Osteoblast (primary cell): ENCODE measurements at regions not wholly inside any gene's neighbourhood (a gene's known extent, or its start where the extent isn't known, plus 50 kb on each side); places are given as distances from the start of the nearest gene placed in this dataset.
A peak's percentile ranks its signal among the peaks of the same experiment; 100 is the strongest.

Experiments used
- DNase-seq: peaks from one replicate; pipeline ENCODE4 v3.0.0; 2011; ENCODE audit warnings: low spot score, mixed read lengths; ENCODE audit not compliant: insufficient read length; ENCODE audit errors: missing footprints
- H2AFZ ChIP-seq: 2 replicates; pipeline ENCODE4 v1.6.0; 2011; ENCODE audit warnings: mild to moderate bottlenecking, low read length
- H3K27ac ChIP-seq: 2 replicates; pipeline ENCODE4 v1.5.1; 2011; ENCODE audit warnings: mild to moderate bottlenecking, low read depth, low read length, moderate library complexity
- H3K27me3 ChIP-seq: 2 replicates; pipeline ENCODE4 v1.6.0; 2012; ENCODE audit warnings: mild to moderate bottlenecking, control low read depth, inconsistent platforms, low read length, moderate library complexity; ENCODE audit not compliant: insufficient read depth
- H3K36me3 ChIP-seq: 2 replicates; pipeline ENCODE4 v1.5.1; 2011; ENCODE audit warnings: mild to moderate bottlenecking, low read length, control low read depth, moderate library complexity; ENCODE audit not compliant: insufficient read depth
- H3K4me1 ChIP-seq: 2 replicates; pipeline ENCODE4 v1.5.1; 2011; ENCODE audit warnings: mild to moderate bottlenecking, low read length, control low read depth, moderate library complexity; ENCODE audit not compliant: insufficient read depth
- H3K4me2 ChIP-seq: 2 replicates; pipeline ENCODE4 v1.6.0; 2011; ENCODE audit warnings: mild to moderate bottlenecking, low read length; ENCODE audit not compliant: insufficient read depth
- H3K4me3 ChIP-seq: fragments of 200-600 bp; sonication (generic); 3 replicates; pipeline ENCODE4 v1.5.1; 2012; ENCODE audit warnings: mild to moderate bottlenecking, low read length, inconsistent platforms; ENCODE audit not compliant: insufficient read depth
- H3K79me2 ChIP-seq: 2 replicates; pipeline ENCODE4 v1.6.0; 2012; ENCODE audit warnings: mild to moderate bottlenecking, low read length, control low read depth, inconsistent platforms; ENCODE audit not compliant: insufficient read depth
- H3K9me3 ChIP-seq: 2 replicates; pipeline ENCODE4 v1.5.1; 2011; ENCODE audit warnings: low read depth, low read length, control low read depth
- H4K20me1 ChIP-seq: 2 replicates; pipeline ENCODE4 v1.6.0; 2012; ENCODE audit warnings: mild to moderate bottlenecking, low read length, control low read depth; ENCODE audit not compliant: insufficient read depth
- CTCF ChIP-seq: IDR thresholded peaks from 2 replicates; pipeline ENCODE4 v1.5.1; 2011; ENCODE audit warnings: mild to moderate bottlenecking, low read depth, low read length, moderate library complexity; ENCODE audit errors: extremely low read depth

DNA sequence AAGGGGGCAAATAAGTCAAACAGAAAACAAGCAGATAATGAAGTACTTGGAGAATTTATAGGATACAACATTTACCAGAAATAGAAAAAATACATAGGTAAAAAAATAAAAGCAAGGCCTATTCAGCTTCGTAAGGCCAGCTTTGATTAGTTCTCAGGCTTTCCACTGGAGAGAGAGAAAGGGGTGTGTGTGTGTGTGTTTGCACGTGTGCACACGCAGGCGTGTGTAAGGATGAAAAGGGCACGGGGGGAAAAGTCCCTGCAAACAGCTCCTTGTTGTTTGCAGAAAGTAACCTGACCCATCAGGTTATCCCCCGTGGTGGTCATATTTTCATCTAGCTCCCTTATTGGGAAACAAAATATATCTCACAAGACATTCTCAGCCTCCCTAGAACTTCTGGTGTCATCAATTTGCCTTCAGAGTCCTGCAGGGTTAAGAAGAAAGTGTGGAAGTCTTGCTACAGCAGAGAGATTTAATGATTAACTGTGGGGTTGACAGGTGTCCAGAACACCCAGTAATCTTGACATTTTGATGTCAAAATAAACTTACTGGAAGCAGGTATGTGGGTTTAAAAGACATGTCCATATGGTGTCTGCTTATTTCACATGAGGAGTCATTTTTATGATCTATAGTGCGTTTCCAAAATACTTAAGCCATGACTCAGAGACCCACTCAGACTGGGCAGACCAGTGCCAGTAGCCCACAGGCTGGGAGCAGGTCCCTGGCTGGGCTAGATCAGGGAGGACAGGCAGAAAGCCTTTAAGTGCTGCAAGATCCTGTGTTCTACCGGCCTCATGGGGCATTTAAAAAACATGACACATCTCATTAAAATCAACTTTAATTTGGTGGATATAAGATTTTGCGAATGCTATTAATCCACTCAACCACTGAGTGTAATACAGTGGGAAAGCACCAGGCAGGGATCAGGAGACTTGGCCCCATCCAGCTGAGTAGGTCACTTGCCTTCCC is 487.6 kb upstream of the CAMK1G start:
- H3K9me3 ChIP-seq, result no peaks in the 10 kb centered on the region
- no peak overlapping the region for H2AFZ ChIP-seq
- no peaks in the 10 kb centered on the region for H4K20me1 ChIP-seq
- no peaks in the 10 kb centered on the region for H3K27me3 ChIP-seq
- no peaks in the 10 kb centered on the region for H3K79me2 ChIP-seq
- no peaks in the 10 kb centered on the region for H3K36me3 ChIP-seq
- H3K4me3 ChIP-seq, result no peak overlapping the region
- TF ChIP-seq CTCF, result no peak
- DNase-seq, result peak; percentile 67
- H3K4me2 ChIP-seq, result no peak overlapping the region
- no peaks in the 10 kb centered on the region for H3K4me1 ChIP-seq
- no peak overlapping the region for H3K27ac ChIP-seq

DNA sequence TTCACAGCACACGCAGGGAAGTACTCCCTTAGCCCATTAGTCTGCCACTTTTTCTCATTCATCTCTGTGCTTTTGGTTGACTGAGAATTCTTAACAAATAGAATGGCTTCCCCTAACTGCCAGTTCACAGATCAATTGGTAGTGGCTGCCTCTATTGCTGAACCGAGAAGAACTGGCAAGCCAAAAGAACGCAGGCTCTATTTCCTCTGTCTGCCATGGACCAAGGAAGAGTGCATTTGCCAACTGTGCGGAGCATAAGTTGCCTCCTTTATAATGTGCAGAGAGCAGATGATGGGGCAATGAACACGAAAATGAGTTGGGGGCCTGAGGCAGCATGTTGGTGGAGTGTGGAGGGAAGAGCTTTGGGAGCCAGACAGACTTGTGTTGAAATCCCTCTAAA is 483.1 kb upstream of the CAMK1G start:
- Histone ChIP-seq H3K4me1 (no peaks in the 10 kb centered on the region), H2AFZ (no peak overlapping the region), H3K4me3 (no peak overlapping the region), H3K27ac (no peak overlapping the region), H3K9me3 (no peaks in the 10 kb centered on the region), H3K79me2 (no peaks in the 10 kb centered on the region), H3K27me3 (peaks cover 6% of the 10 kb centered on the region), H3K4me2 (no peak overlapping the region), H4K20me1 (no peaks in the 10 kb centered on the region), H3K36me3 (no peaks in the 10 kb centered on the region)
- no peak for DNase-seq
- no peak for TF ChIP-seq CTCF

DNA sequence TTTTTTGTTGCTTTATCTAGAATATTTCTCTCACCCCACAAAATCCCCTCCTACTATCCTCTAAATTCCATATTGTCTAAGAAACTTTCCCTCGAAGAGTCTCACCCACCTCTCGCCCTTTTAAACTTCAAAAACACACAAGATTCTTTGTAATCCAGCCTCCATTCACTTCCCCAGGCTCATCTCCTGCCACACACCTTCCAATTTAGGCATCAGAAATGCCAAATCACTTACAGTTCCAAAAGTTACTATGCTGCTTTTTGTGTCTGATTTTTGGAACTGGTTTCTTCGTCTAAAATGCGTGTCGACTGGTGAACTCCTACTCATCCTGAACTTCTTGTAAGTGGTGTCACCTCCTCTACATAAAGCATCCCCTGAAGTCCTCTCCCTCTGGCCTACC is 482.4 kb upstream of the CAMK1G start:
- Histone ChIP-seq H3K4me3 (no peak overlapping the region), H3K36me3 (no peaks in the 10 kb centered on the region), H3K4me1 (no peaks in the 10 kb centered on the region), H3K79me2 (no peaks in the 10 kb centered on the region), H2AFZ (no peak overlapping the region), H4K20me1 (no peaks in the 10 kb centered on the region), H3K9me3 (no peaks in the 10 kb centered on the region), H3K4me2 (no peak overlapping the region), H3K27ac (no peak overlapping the region), H3K27me3 (peaks cover 6% of the 10 kb centered on the region)
- no peak for DNase-seq
- TF ChIP-seq CTCF, result no peak

- Histone ChIP-seq H3K27me3 (peaks cover 6% of the 10 kb centered on the region), H3K4me1 (no peaks in the 10 kb centered on the region), H4K20me1 (no peaks in the 10 kb centered on the region), H3K27ac (no peak overlapping the region), H3K36me3 (no peaks in the 10 kb centered on the region), H3K9me3 (no peaks in the 10 kb centered on the region), H3K4me3 (no peak overlapping the region), H3K4me2 (no peak overlapping the region), H2AFZ (no peak overlapping the region), H3K79me2 (no peaks in the 10 kb centered on the region)
- no peak for DNase-seq
- TF ChIP-seq CTCF, result no peak
These were observed 481.4 kb upstream of the CAMK1G start for GRCh38 chr1:209102120-209102519.
